LNCAP (cell line): ENCODE measurements at regions not wholly inside any gene's neighbourhood (a gene's known extent, or its start where the extent isn't known, plus 50 kb on each side); places are given as distances from the start of the nearest gene placed in this dataset.

ENCODE experiments used
- CTCF ChIP-seq: fragments of 450-650 bp; IDR thresholded peaks from 2 replicates; pipeline ENCODE4 v1.5.1; 2017; ENCODE audit warnings: mild to moderate bottlenecking

- TF ChIP-seq CTCF: no peak
Observed at GRCh38 chr4:24702281-24702680, 93.1 kb upstream of the SOD3 start.

- TF ChIP-seq CTCF: no peak
Observed at GRCh38 chr4:24703298-24703697, 92.1 kb upstream of the SOD3 start.

- no peak for TF ChIP-seq CTCF
Observed at GRCh38 chr4:24704149-24704548, 91.2 kb upstream of the SOD3 start.

GRCh38 chr4:24705016-24705753 lies 90.2 kb upstream of the SOD3 start:
- no peak for TF ChIP-seq CTCF

- TF ChIP-seq CTCF: no peak
Observed at GRCh38 chr4:24713604-24714003, 81.8 kb upstream of the SOD3 start.

- TF ChIP-seq CTCF: no peak
Observed at GRCh38 chr4:24719615-24720014, 75.8 kb upstream of the SOD3 start.

GRCh38 chr4:24720436-24720835 lies 74.9 kb upstream of the SOD3 start:
- TF ChIP-seq CTCF: no peak

GRCh38 chr4:24720979-24721378 lies 74.4 kb upstream of the SOD3 start:
- no peak for TF ChIP-seq CTCF
